IPS-15b (cell line): ENCODE measurements at regions not wholly inside any gene's neighbourhood (a gene's known extent, or its start where the extent isn't known, plus 50 kb on each side); places are given as distances from the start of the nearest gene placed in this dataset.

Experiments used
- H3K27me3 ChIP-seq: one replicate; pipeline ENCODE4 v1.6.1; 2013; ENCODE audit warnings: low read length; ENCODE audit not compliant: control insufficient read depth, insufficient read depth
- H3K36me3 ChIP-seq: one replicate; pipeline ENCODE4 v1.6.1; 2013; ENCODE audit warnings: low read length; ENCODE audit not compliant: control insufficient read depth, insufficient read depth
- H3K4me1 ChIP-seq: one replicate; pipeline ENCODE4 v1.6.1; 2013; ENCODE audit warnings: mild to moderate bottlenecking, low read length; ENCODE audit not compliant: control insufficient read depth, insufficient read depth
- H3K4me3 ChIP-seq: one replicate; pipeline ENCODE4 v1.5.1; 2013; ENCODE audit warnings: low read depth, low read length
- H3K9ac ChIP-seq: one replicate; pipeline ENCODE4 v1.6.1; 2013; ENCODE audit warnings: low read depth, mild to moderate bottlenecking, low read length
- H3K9me3 ChIP-seq: one replicate; pipeline ENCODE4 v1.6.1; 2013; ENCODE audit warnings: mild to moderate bottlenecking, low read length; ENCODE audit not compliant: control insufficient read depth, insufficient read depth

DNA sequence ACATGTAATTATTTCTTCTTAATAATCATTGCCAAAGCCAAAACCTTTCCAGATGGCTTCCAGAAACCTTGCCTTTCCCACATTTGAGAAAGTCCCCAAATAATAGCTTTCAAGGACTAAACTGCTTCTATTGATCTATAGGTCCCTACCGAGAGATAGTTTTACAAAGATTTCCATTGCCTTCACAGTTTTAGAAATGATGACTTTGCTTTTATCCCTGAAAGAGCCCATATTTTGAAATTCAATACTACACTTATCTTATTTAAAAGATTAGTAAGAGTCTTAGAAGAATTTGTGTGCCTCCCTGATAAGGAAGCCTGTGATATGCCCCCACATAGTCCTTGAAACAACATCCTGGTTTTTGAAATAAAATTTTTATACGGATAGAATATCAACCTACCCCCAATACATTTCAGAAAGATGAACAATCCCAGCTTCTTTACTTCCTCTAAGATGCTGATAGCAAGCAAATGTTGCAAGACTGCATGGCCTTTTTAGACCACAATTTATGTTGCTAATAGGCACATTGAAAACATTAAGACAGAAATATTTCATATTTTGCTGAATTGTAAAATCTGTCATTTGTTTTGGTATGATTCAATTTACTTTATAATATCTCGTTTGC is 146.3 kb downstream of the TMCO5A start:
- no peak overlapping the region for H3K4me3 ChIP-seq
- no peaks in the 10 kb centered on the region for H3K9me3 ChIP-seq
- no peaks in the 10 kb centered on the region for H3K4me1 ChIP-seq
- H3K27me3 ChIP-seq: peaks cover 6% of the 10 kb centered on the region
- H3K9ac ChIP-seq: no peak overlapping the region
- H3K36me3 ChIP-seq: no peaks in the 10 kb centered on the region

DNA sequence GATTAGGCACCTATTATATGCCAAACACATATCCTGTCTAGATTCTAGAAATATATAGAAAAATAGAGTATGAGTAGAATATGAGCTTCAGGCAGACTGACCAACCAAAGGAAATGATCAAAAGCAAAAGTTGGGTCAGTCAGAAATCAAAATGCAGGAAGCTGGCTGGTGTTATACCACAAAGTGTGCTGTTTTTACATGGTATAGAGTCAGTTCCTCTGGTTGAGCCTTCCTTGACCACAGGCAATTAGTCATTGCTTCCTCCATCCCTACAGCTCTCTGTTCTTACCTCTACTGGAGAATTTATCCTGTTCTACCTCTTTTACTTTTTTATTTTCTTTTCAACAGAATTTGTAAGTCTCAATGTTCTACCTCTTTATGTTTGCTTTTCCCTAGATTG is 149.8 kb downstream of the TMCO5A start:
- Histone ChIP-seq H3K9me3 (no peaks in the 10 kb centered on the region), H3K36me3 (no peaks in the 10 kb centered on the region), H3K27me3 (no peaks in the 10 kb centered on the region), H3K4me3 (no peak overlapping the region), H3K4me1 (no peaks in the 10 kb centered on the region), H3K9ac (no peak overlapping the region)

- no peaks in the 10 kb centered on the region for H3K9me3 ChIP-seq
- no peak overlapping the region for H3K9ac ChIP-seq
- no peaks in the 10 kb centered on the region for H3K27me3 ChIP-seq
- H3K4me3 ChIP-seq: no peak overlapping the region
- no peaks in the 10 kb centered on the region for H3K36me3 ChIP-seq
- no peaks in the 10 kb centered on the region for H3K4me1 ChIP-seq
Measured at GRCh38 chr15:38085114-38085513, 150.7 kb downstream of the TMCO5A start.

- H3K9ac ChIP-seq: no peak overlapping the region
- H3K27me3 ChIP-seq: no peaks in the 10 kb centered on the region
- no peaks in the 10 kb centered on the region for H3K36me3 ChIP-seq
- H3K4me3 ChIP-seq: no peak overlapping the region
- H3K9me3 ChIP-seq: no peaks in the 10 kb centered on the region
- no peaks in the 10 kb centered on the region for H3K4me1 ChIP-seq
Measured at GRCh38 chr15:38085931-38086568, 151.6 kb downstream of the TMCO5A start.

DNA sequence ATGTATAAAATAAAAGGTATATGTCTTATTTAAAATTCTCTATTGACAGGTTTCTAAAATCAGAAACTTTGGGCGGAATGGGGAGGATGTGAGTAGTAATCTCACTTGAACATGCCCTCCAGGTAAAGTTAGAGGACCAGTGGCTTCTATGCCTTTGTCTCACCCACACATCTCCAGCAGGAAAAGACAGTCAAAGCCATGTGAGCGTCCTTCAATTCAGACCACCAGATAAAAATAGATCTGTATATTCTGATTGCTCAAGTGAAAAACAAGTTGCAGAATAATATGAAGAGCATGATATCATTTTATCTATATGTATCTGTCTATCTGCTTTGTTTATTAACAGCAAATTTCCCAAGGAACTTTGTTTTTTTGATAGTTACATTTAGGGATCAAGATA is 152.2 kb downstream of the TMCO5A start:
- H3K27me3 ChIP-seq: no peaks in the 10 kb centered on the region
- no peak overlapping the region for H3K4me3 ChIP-seq
- H3K9ac ChIP-seq: no peak overlapping the region

DNA sequence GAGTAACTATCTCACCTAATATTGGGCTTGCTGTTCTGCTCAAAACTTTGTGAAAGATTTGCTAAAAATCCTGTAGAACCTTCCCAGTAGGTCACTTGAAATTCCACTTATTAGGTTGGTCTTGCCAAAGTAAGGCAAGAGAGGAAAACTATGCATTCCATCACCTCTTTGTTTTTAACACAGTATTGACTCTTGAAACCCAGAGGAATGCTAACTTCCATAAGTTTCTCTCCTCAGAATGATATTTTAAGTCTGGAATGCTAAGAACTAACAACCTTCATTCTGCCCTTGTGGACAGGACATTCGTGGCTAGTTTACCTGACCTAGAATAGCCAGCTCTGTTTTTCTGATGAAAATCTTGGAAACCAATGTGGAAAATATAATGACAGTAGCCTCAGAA is 154.5 kb downstream of the TMCO5A start:
- H3K4me1 ChIP-seq: no peaks in the 10 kb centered on the region
- no peak overlapping the region for H3K9ac ChIP-seq
- H3K9me3 ChIP-seq: no peaks in the 10 kb centered on the region
- H3K36me3 ChIP-seq: no peaks in the 10 kb centered on the region
- no peaks in the 10 kb centered on the region for H3K27me3 ChIP-seq
- H3K4me3 ChIP-seq: no peak overlapping the region

More for the DNA sequence above, 152.2 kb downstream of the TMCO5A start:
- Histone ChIP-seq H3K4me1 (no peaks in the 10 kb centered on the region), H3K36me3 (no peaks in the 10 kb centered on the region), H3K9me3 (no peaks in the 10 kb centered on the region)

DNA sequence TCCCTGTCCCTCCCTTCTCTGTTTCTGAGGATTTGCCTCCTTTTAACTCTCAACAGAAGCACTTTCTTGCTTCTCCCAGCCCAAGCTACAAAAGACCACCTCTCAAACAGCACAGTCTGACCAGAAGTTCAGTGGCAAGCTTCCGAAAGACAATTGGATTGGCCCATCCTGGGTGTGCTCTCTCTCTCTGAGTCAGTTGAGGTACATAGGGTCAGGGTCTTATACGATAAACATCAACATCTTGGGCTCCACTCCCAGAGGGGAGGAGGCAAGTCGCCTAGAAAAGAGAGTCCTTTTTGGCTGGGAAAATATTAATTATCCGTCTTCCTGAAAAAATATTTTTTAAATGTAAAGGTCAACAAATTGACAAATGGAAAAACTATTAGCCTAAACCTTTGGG is 155.8 kb downstream of the TMCO5A start:
- H3K9ac ChIP-seq: no peak overlapping the region
- H3K4me1 ChIP-seq: no peaks in the 10 kb centered on the region
- H3K9me3 ChIP-seq: no peaks in the 10 kb centered on the region
- no peak overlapping the region for H3K4me3 ChIP-seq
- H3K27me3 ChIP-seq: no peaks in the 10 kb centered on the region
- no peaks in the 10 kb centered on the region for H3K36me3 ChIP-seq

GRCh38 chr15:38090678-38091077 is 156.2 kb downstream of the TMCO5A start:
- no peaks in the 10 kb centered on the region for H3K27me3 ChIP-seq
- no peaks in the 10 kb centered on the region for H3K9me3 ChIP-seq
- no peak overlapping the region for H3K4me3 ChIP-seq
- H3K9ac ChIP-seq: no peak overlapping the region
- H3K36me3 ChIP-seq: no peaks in the 10 kb centered on the region
- H3K4me1 ChIP-seq: no peaks in the 10 kb centered on the region

GRCh38 chr15:38091078-38091645 is 156.7 kb downstream of the TMCO5A start:
- Histone ChIP-seq H3K4me1 (no peaks in the 10 kb centered on the region), H3K9me3 (no peaks in the 10 kb centered on the region), H3K36me3 (no peaks in the 10 kb centered on the region), H3K4me3 (no peak overlapping the region), H3K27me3 (no peaks in the 10 kb centered on the region), H3K9ac (no peak overlapping the region)

GRCh38 chr15:38093931-38094330 is 158.7 kb upstream of the SPRED1 start:
- H3K9me3 ChIP-seq: no peaks in the 10 kb centered on the region
- no peak overlapping the region for H3K4me3 ChIP-seq
- H3K9ac ChIP-seq: no peak overlapping the region
- no peaks in the 10 kb centered on the region for H3K36me3 ChIP-seq
- H3K4me1 ChIP-seq: no peaks in the 10 kb centered on the region
- no peaks in the 10 kb centered on the region for H3K27me3 ChIP-seq

DNA sequence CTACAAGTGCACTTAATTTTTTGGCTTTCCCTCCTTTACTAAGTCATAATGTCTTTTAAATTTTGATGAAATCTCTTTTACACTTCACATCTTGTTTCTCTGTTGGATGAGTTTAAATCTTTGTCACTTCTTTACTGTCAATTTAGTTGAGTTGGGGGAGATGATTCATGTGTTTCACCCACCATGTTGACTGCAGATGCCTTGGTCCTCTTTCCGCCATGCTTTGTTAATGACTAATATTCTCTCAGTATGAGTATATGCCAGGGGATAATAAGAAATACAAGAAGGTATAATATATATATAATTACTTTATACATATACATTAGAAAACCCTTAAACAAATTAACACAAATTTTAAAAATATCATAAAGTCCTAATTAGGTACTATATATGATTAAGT is 149.7 kb upstream of the SPRED1 start:
- H3K36me3 ChIP-seq: no peaks in the 10 kb centered on the region
- no peaks in the 10 kb centered on the region for H3K27me3 ChIP-seq
- no peak overlapping the region for H3K4me3 ChIP-seq
- no peaks in the 10 kb centered on the region for H3K9me3 ChIP-seq
- H3K4me1 ChIP-seq: no peaks in the 10 kb centered on the region
- no peak overlapping the region for H3K9ac ChIP-seq

DNA sequence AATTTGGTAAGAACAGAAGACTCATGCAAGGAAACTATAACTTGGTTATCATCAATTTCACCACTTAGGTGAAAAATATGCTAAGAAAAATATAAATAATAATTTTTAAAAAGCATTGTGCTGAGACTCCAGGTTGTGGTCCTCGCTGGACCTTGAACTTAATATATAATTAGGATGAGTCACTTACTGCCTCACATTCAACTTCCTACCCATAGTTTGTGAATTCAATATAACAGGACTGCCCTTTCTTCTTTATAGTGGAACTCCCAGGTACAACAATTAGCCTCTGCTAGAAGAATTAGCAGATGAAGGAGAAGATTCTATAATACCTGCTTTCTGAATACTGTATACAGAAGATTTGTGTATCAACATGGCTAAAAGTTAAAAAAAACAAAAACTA is 149.1 kb upstream of the SPRED1 start:
- H3K9ac ChIP-seq: no peak overlapping the region
- no peak overlapping the region for H3K4me3 ChIP-seq
- no peaks in the 10 kb centered on the region for H3K9me3 ChIP-seq
- no peaks in the 10 kb centered on the region for H3K4me1 ChIP-seq
- H3K27me3 ChIP-seq: no peaks in the 10 kb centered on the region
- H3K36me3 ChIP-seq: no peaks in the 10 kb centered on the region
